Heart right ventricle (tissue), 16 donors: ENCODE measurements at regions not wholly inside any gene's neighbourhood (a gene's known extent, or its start where the extent isn't known, plus 50 kb on each side); places are given as distances from the start of the nearest gene placed in this dataset.

ENCODE experiments used
- ATAC-seq, 8 donors: fragments of 200-7000 bp; cut with Tn5 transposase; one replicate each; pipeline ENCODE4 v1.9.1; 2020; ENCODE audit warnings: mild to moderate bottlenecking in 8 of 8, moderate library complexity in 8 of 8, moderate number of reproducible peaks in 1 of 8
- DNase-seq, 2 donors: peaks; one replicate each; pipeline ENCODE4 v3.0.0-alpha.2; 2020
- H3K27ac ChIP-seq, 10 donors: fragments of 200-600 bp; sonication (generic) in 2 of 10; one replicate each; pipeline versions ENCODE4 v1.5.0 to v1.8.0; 2020 to 2022; ENCODE audit warnings: mild to moderate bottlenecking in 3 of 10
- H3K27me3 ChIP-seq, 7 donors: fragments of 200-600 bp; one replicate each; pipeline ENCODE4 v1.8.0; 2021 to 2022; ENCODE audit warnings: mild to moderate bottlenecking in 2 of 7
- H3K36me3 ChIP-seq, 9 donors: fragments of 200-600 bp; sonication (generic) in 1 of 9; one replicate each; pipeline versions ENCODE4 v1.5.0 to v1.8.0; 2020 to 2022; ENCODE audit warnings: mild to moderate bottlenecking in 2 of 9
- H3K4me1 ChIP-seq, 9 donors: fragments of 200-600 bp; sonication (generic) in 1 of 9; one replicate each; pipeline versions ENCODE4 v1.5.0 to v1.8.0; 2020 to 2022; ENCODE audit warnings: mild to moderate bottlenecking in 4 of 9
- H3K4me3 ChIP-seq, 10 donors: fragments of 200-600 bp; sonication (generic) in 2 of 10; one replicate each; pipeline versions ENCODE4 v1.5.0 to v1.8.0; 2020 to 2022; ENCODE audit warnings: mild to moderate bottlenecking in 7 of 10, moderate library complexity in 2 of 10
- H3K9me3 ChIP-seq, 11 donors: fragments of 200-600 bp in 10 of 11; sonication (generic) in 2 of 11; one replicate each; pipeline versions ENCODE4 v1.5.0 to v1.8.0; 2013 to 2022; ENCODE audit warnings: mild to moderate bottlenecking in 2 of 11, control low read depth in 1 of 11, moderate library complexity in 1 of 11
- CTCF ChIP-seq, 9 donors: fragments of 200-600 bp; sonication (generic) in 2 of 9; IDR thresholded peaks; one replicate each; pipeline versions ENCODE4 v1.5.0 to v1.8.0; 2021 to 2022; ENCODE audit warnings: antibody characterized with exemption in 9 of 9, mild to moderate bottlenecking in 5 of 9, moderate library complexity in 1 of 9
- WGBS, 2 donors: extraction: QIAGEN DNeasy Blood & Tissue Kit; methylation state at CpG; one replicate each; pipeline ENCODE4 v1.1.7; 2013; ENCODE audit warnings: inconsistent platforms in 1 of 2; 5-methylcytosine and 5-hydroxymethylcytosine counted together
- intact Hi-C, 10 donors: fragments of 100-400 bp; cut with DNase I; formaldehyde crosslinking; loops; one replicate each; pipeline versions ENCODE4 v1.11.1 to v1.14.2; 2022
- donor health status: Arrhythmogenic right ventricular cardiomyopathy.
- donor health status: ischemic (EF 13 %, LVEDD 7.1; RV severe dilation, severe dysfunction).
- donor health status: healthy with polysubstance abuse.
- donor health status: DM: no; HTN: yes; CAD: no.
- donor health status: DM: no; HTN: no; CAD: no.
- donor health status: ischemic (EF 25% LVEDD 6.9; RV normal size, moderate dysfunction).
- donor health status: ischemic (EF 25% LVEDD 5.7; RV mildly dilated, moderate dysfunction).
- donor health status: healthy.
- donor health status: DM: yes; HTN: yes; CAD: no.
- donor health status: Ischemic cardiomyopathy.
- donor health status: ischemic (EF 35%, LVEDD 5.7; RV mildly dilated, moderate dysfunction).
- donor health status: nonischemic (EF 11% LVEDD 7.7; RV severe dilation, severe dysfunction).
- donor health status: DM: yes; HTN: yes; CAD: no.
- donor health status: PGD.
- donor health status: ischemic (EF 29% LVEDD 5.4; RV normal size, mild dysfunction).
- donor health status: nonischemic (EF 23%, LVEDD 6.1; RV moderate dilation, normal function).

- DNase-seq, result no peak
- H3K27ac ChIP-seq, result no peak overlapping the region
- H3K27me3 ChIP-seq, result no peaks in the 10 kb centered on the region
- intact Hi-C loops, result loop anchor here in 1 of 10 donors (10.0 kb wide), 1 partner anchor 55 kb away; no protein-coding TSS in a partner anchor
- H3K4me1 ChIP-seq, result peaks cover 0 to 7% (median 0%) of the 10 kb centered on the region in 9 donors
- ATAC-seq, result no peak
- WGBS, 2 donors, result 88 to 90% methylated on average over 1 of the region's 1 CpG
- no peaks in the 10 kb centered on the region for H3K36me3 ChIP-seq
- no peak for TF ChIP-seq CTCF (IDR thresholded peaks at IDR 0.05)
- H3K9me3 ChIP-seq, result peaks cover 0 to 22% (median 8%) of the 10 kb centered on the region in 11 donors
- no peak overlapping the region for H3K4me3 ChIP-seq
These were observed 76.6 kb upstream of the MAST4 start for GRCh38 chr5:66519626-66520025.

GRCh38 chr5:66520854-66521253, 75.3 kb upstream of the MAST4 start:
- no peaks in the 10 kb centered on the region for H3K36me3 ChIP-seq
- TF ChIP-seq CTCF (IDR thresholded peaks at IDR 0.05), result no peak
- no peak overlapping the region for H3K27ac ChIP-seq
- peaks cover 0 to 22% (median 8%) of the 10 kb centered on the region in 11 donors for H3K9me3 ChIP-seq
- intact Hi-C loops, result loop anchor here in 1 of 10 donors (10.0 kb wide), 1 partner anchor 54 kb away; no protein-coding TSS in a partner anchor
- no peaks in the 10 kb centered on the region for H3K27me3 ChIP-seq
- DNase-seq, result no peak
- no peak for ATAC-seq
- no peak overlapping the region for H3K4me3 ChIP-seq
- H3K4me1 ChIP-seq, result peaks cover 0 to 4% (median 0%) of the 10 kb centered on the region in 9 donors

- no peaks in the 10 kb centered on the region for H3K9me3 ChIP-seq
- H3K36me3 ChIP-seq, result no peaks in the 10 kb centered on the region
- H3K27ac ChIP-seq, result no peak overlapping the region
- DNase-seq (no peak), ATAC-seq (no peak)
- H3K4me3 ChIP-seq, result no peak overlapping the region
- intact Hi-C loops, result loop anchor here in 1 of 10 donors (10.0 kb wide), 1 partner anchor 47 kb away; no protein-coding TSS in a partner anchor
- WGBS, 2 donors, result 66 to 74% methylated on average over 4 of the region's 4 CpGs
- no peak for TF ChIP-seq CTCF (IDR thresholded peaks at IDR 0.05)
- H3K4me1 ChIP-seq, result no peaks in the 10 kb centered on the region
- no peaks in the 10 kb centered on the region for H3K27me3 ChIP-seq
These were observed 68.6 kb upstream of the MAST4 start for GRCh38 chr5:66527478-66528035.

- Histone ChIP-seq H3K4me1 (no peaks in the 10 kb centered on the region), H3K27ac (no peak overlapping the region), H3K36me3 (no peaks in the 10 kb centered on the region), H3K9me3 (no peaks in the 10 kb centered on the region), H3K4me3 (no peak overlapping the region), H3K27me3 (no peaks in the 10 kb centered on the region)
- no peak for ATAC-seq
- DNase-seq, result no peak
- WGBS, 2 donors, result 66 to 68% methylated on average over 1 of the region's 1 CpG
- intact Hi-C loops, result loop anchor here in 1 of 10 donors (10.0 kb wide), 1 partner anchor 46 kb away; no protein-coding TSS in a partner anchor
- no peak for TF ChIP-seq CTCF (IDR thresholded peaks at IDR 0.05)
These were observed 67.0 kb upstream of the MAST4 start for GRCh38 chr5:66529182-66529581.
